Neural cell (in vitro differentiated cells): ENCODE measurements at regions not wholly inside any gene's neighbourhood (a gene's known extent, or its start where the extent isn't known, plus 50 kb on each side); places are given as distances from the start of the nearest gene placed in this dataset.

ENCODE experiments used
- H2AFZ ChIP-seq: fragments of 200-600, 300-800 bp; sonication (generic), shearing (Covaris generic); 2 replicates; pipeline ENCODE4 v1.6.0; 2014; ENCODE audit warnings: low read depth, mild to moderate bottlenecking, antibody characterized with exemption, low read length, moderate library complexity
- H3F3A ChIP-seq: fragments of 200-600 bp; shearing (Covaris generic); 2 replicates; pipeline ENCODE4 v1.6.1; 2016; ENCODE audit warnings: mild to moderate bottlenecking, moderate library complexity, mixed read lengths, antibody characterized with exemption, low read length; ENCODE audit not compliant: insufficient read depth, poor library complexity, severe bottlenecking
- H3K27ac ChIP-seq: fragments of 200-600, 300-800 bp; sonication (generic), shearing (Covaris generic); 2 replicates; pipeline ENCODE4 v1.5.1; 2014; ENCODE audit warnings: mild to moderate bottlenecking, low read length, moderate library complexity
- H3K27me3 ChIP-seq: fragments of 300-800, 200-600 bp; sonication (generic), shearing (Covaris generic); 2 replicates; pipeline ENCODE4 v1.6.0; 2014; ENCODE audit warnings: mild to moderate bottlenecking, low read depth, low read length, moderate library complexity; ENCODE audit not compliant: insufficient read depth
- H3K36me3 ChIP-seq: fragments of 300-800, 200-600 bp; sonication (generic), shearing (Covaris generic); 2 replicates; pipeline ENCODE4 v1.5.1; 2014; ENCODE audit warnings: mild to moderate bottlenecking, antibody characterized with exemption, low read length, moderate library complexity; ENCODE audit not compliant: insufficient read depth
- H3K4me2 ChIP-seq: fragments of 300-800, 200-600 bp; sonication (generic), shearing (Covaris generic); 2 replicates; pipeline ENCODE4 v1.6.0; 2014; ENCODE audit warnings: mild to moderate bottlenecking, low read length
- H3K4me3 ChIP-seq: fragments of 300-800, 200-600 bp; sonication (generic), shearing (Covaris generic); 2 replicates; pipeline ENCODE4 v1.5.1; 2014; ENCODE audit warnings: mild to moderate bottlenecking, low read length, moderate library complexity
- H3K79me2 ChIP-seq: fragments of 200-600 bp; shearing (Covaris generic); replicated peaks from 2 replicates; pipeline ENCODE4 v1.6.0; 2014; ENCODE audit warnings: mild to moderate bottlenecking, low read length, moderate library complexity; ENCODE audit not compliant: insufficient read depth
- H3K9ac ChIP-seq: fragments of 300-800, 200-600 bp; sonication (generic), shearing (Covaris generic); 2 replicates; pipeline ENCODE4 v1.6.1; 2016; ENCODE audit warnings: mild to moderate bottlenecking, low read length, mixed read lengths
- H3K9me2 ChIP-seq: fragments of 200-600 bp; shearing (Covaris generic); 2 replicates; pipeline ENCODE4 v1.6.1; 2016; ENCODE audit warnings: mild to moderate bottlenecking, low read length, mixed read lengths; ENCODE audit not compliant: insufficient read depth
- H3K9me3 ChIP-seq: fragments of 200-600, 300-800 bp; sonication (generic), shearing (Covaris generic); 2 replicates; pipeline ENCODE4 v1.6.1; 2016; ENCODE audit warnings: mild to moderate bottlenecking, mixed run types, low read length, moderate library complexity, mixed read lengths
- H4K20me1 ChIP-seq: fragments of 200-600 bp; shearing (Covaris generic); 2 replicates; pipeline ENCODE4 v1.6.1; 2016; ENCODE audit warnings: mild to moderate bottlenecking, mixed run types; ENCODE audit not compliant: insufficient read depth
- CTCF ChIP-seq: fragments of 450-650 bp; IDR thresholded peaks from 2 replicates; pipeline ENCODE4 v1.5.1; 2014; ENCODE audit warnings: antibody characterized with exemption, mild to moderate bottlenecking, moderate library complexity; ENCODE audit not compliant: poor library complexity, severe bottlenecking
- EP300 ChIP-seq: fragments of 450-650 bp; conservative IDR thresholded peaks from 2 replicates; pipeline ENCODE4 v1.6.1; 2014; ENCODE audit warnings: antibody characterized with exemption, mild to moderate bottlenecking, moderate library complexity; ENCODE audit not compliant: poor library complexity, severe bottlenecking
- EZH2 ChIP-seq: fragments of 200-600, 300-800 bp; shearing (Covaris generic), sonication (generic); IDR thresholded peaks from 2 replicates; pipeline ENCODE4 v1.6.1; 2014; ENCODE audit warnings: antibody characterized with exemption, low read length, borderline replicate concordance, mild to moderate bottlenecking; ENCODE audit not compliant: insufficient read depth, poor library complexity, severe bottlenecking
- MXI1 ChIP-seq: fragments of 450-650 bp; conservative IDR thresholded peaks from 2 replicates; pipeline ENCODE4 v1.6.1; 2014; ENCODE audit warnings: antibody characterized with exemption, mild to moderate bottlenecking; ENCODE audit not compliant: poor library complexity, severe bottlenecking
- POLR2AphosphoS5 ChIP-seq: IDR thresholded peaks from 2 replicates; pipeline ENCODE4 v1.6.1; 2012
- RAD21 ChIP-seq: fragments of 450-650 bp; conservative IDR thresholded peaks from 2 replicates; pipeline ENCODE4 v1.6.1; 2014; ENCODE audit warnings: antibody characterized with exemption, mild to moderate bottlenecking, moderate library complexity
- REST ChIP-seq: IDR thresholded peaks from 2 replicates; pipeline ENCODE4 v1.6.1; 2012; ENCODE audit warnings: borderline replicate concordance
- SMC3 ChIP-seq: fragments of 450-650 bp; conservative IDR thresholded peaks from 2 replicates; pipeline ENCODE4 v1.6.1; 2014; ENCODE audit warnings: antibody characterized with exemption, mild to moderate bottlenecking, moderate library complexity; ENCODE audit not compliant: poor library complexity
- TAF1 ChIP-seq: IDR thresholded peaks from 2 replicates; pipeline ENCODE4 v1.6.1; 2012; ENCODE audit warnings: low read depth

GRCh38 chr1:105730701-105731100 lies 1325.8 kb upstream of the PRMT6 start:
- H3K27me3 ChIP-seq = no peaks in the 10 kb centered on the region
- H4K20me1 ChIP-seq = no peaks in the 10 kb centered on the region
- no peaks in the 10 kb centered on the region for H3K9me3 ChIP-seq
- H3K9ac ChIP-seq = no peak overlapping the region
- H3K4me2 ChIP-seq = no peak overlapping the region
- H3K9me2 ChIP-seq = no peaks in the 10 kb centered on the region
- no peaks in the 10 kb centered on the region for H3K36me3 ChIP-seq
- H3K4me3 ChIP-seq = no peak overlapping the region
- H3F3A ChIP-seq = no peaks in the 10 kb centered on the region
- no peak overlapping the region for H2AFZ ChIP-seq
- no peak overlapping the region for H3K27ac ChIP-seq
- no peak for TF ChIP-seq MXI1
- no peak for TF ChIP-seq SMC3
- no peak for TF ChIP-seq EP300
- no peak for TF ChIP-seq TAF1
- no peak for TF ChIP-seq POLR2AphosphoS5
- TF ChIP-seq CTCF = no peak
- TF ChIP-seq RAD21 = no peak
- no peak for TF ChIP-seq EZH2
- no peak for TF ChIP-seq REST
- H3K79me2 ChIP-seq = no peaks in the 10 kb centered on the region

GRCh38 chr1:105736349-105736748 lies 1320.1 kb upstream of the PRMT6 start:
- Histone ChIP-seq H4K20me1 (no peaks in the 10 kb centered on the region), H3K27ac (no peak overlapping the region), H3K27me3 (no peaks in the 10 kb centered on the region), H2AFZ (no peak overlapping the region), H3K4me3 (no peak overlapping the region), H3F3A (no peaks in the 10 kb centered on the region), H3K9me3 (peaks cover 4% of the 10 kb centered on the region), H3K9ac (no peak overlapping the region), H3K79me2 (no peaks in the 10 kb centered on the region), H3K4me2 (no peak overlapping the region), H3K9me2 (no peaks in the 10 kb centered on the region), H3K36me3 (no peaks in the 10 kb centered on the region)
- TF ChIP-seq MXI1 (no peak), EZH2 (no peak), CTCF (no peak), EP300 (no peak), POLR2AphosphoS5 (no peak), TAF1 (no peak), REST (no peak), SMC3 (no peak), RAD21 (no peak)
